OCI-LY3 (cell line): ENCODE measurements at regions not wholly inside any gene's neighbourhood (a gene's known extent, or its start where the extent isn't known, plus 50 kb on each side); places are given as distances from the start of the nearest gene placed in this dataset.

Source experiments
- H2AFZ ChIP-seq: fragments of 200-600, 300-600 bp; shearing (Covaris generic); 2 replicates; pipeline ENCODE4 v1.6.0; 2014; ENCODE audit warnings: antibody characterized with exemption, low read depth, low read length
- H3K27ac ChIP-seq: fragments of 200-600, 300-600 bp; sonication (generic); 2 replicates; pipeline ENCODE4 v1.5.1; 2014; ENCODE audit warnings: mild to moderate bottlenecking, low read length, moderate library complexity, mixed read lengths
- H3K27me3 ChIP-seq: fragments of 200-600, 300-600 bp; sonication (generic); 2 replicates; pipeline ENCODE4 v1.6.1; 2014; ENCODE audit warnings: low read depth, low read length, mixed read lengths
- H3K36me3 ChIP-seq: fragments of 200-600, 300-600 bp; sonication (generic); replicated peaks from 2 replicates; pipeline ENCODE3; 2014; ENCODE audit warnings: low read depth, low read length, mixed read lengths
- H3K4me1 ChIP-seq: fragments of 300-600, 200-600 bp; sonication (generic); 2 replicates; pipeline ENCODE4 v1.6.1; 2014; ENCODE audit warnings: low read length, mixed read lengths
- H3K4me2 ChIP-seq: fragments of 200-600, 300-600 bp; sonication (generic); 2 replicates; pipeline ENCODE4 v1.6.1; 2014; ENCODE audit warnings: low read length, mixed read lengths
- H3K4me3 ChIP-seq: fragments of 300-600, 200-600 bp; sonication (generic); 2 replicates; pipeline ENCODE4 v1.5.1; 2014; ENCODE audit warnings: antibody characterized with exemption, mild to moderate bottlenecking, low read length, moderate library complexity
- H3K79me2 ChIP-seq: fragments of 300-600, 200-600 bp; shearing (Covaris generic); 2 replicates; pipeline ENCODE4 v1.6.1; 2014; ENCODE audit warnings: mild to moderate bottlenecking, low read length, mixed read lengths
- H3K9ac ChIP-seq: fragments of 300-600, 200-600 bp; shearing (Covaris generic); 2 replicates; pipeline ENCODE4 v1.6.0; 2014; ENCODE audit warnings: mild to moderate bottlenecking, low read length, moderate library complexity
- H3K9me3 ChIP-seq: fragments of 200-600, 300-600 bp; shearing (Covaris generic); 2 replicates; pipeline ENCODE4 v1.6.1; 2014; ENCODE audit warnings: low read length, mixed read lengths; ENCODE audit not compliant: insufficient read depth
- H4K20me1 ChIP-seq: fragments of 200-600, 300-600 bp; sonication (generic); 2 replicates; pipeline ENCODE4 v1.6.1; 2016; ENCODE audit warnings: low read length, mixed read lengths; ENCODE audit not compliant: insufficient read depth
- CTCF ChIP-seq: fragments of 200-600, 300-600 bp; sonication (generic); IDR thresholded peaks from 2 replicates; pipeline ENCODE4 v1.5.1; 2014; ENCODE audit warnings: antibody characterized with exemption, low read length, low read depth
- EZH2phosphoT487 ChIP-seq: fragments of 200-600 bp; shearing (Covaris generic); IDR thresholded peaks from 2 replicates; pipeline ENCODE4 v1.6.1; 2018; ENCODE audit warnings: antibody characterized with exemption, mixed run types, low read depth

- Histone ChIP-seq H3K4me3 (no peak overlapping the region), H3K4me2 (no peak overlapping the region), H3K4me1 (no peaks in the 10 kb centered on the region), H3K9ac (no peak overlapping the region), H3K27me3 (peaks cover 21% of the 10 kb centered on the region; the same call in 1 of the 2 replicates), H2AFZ (no peak overlapping the region), H4K20me1 (no peaks in the 10 kb centered on the region), H3K79me2 (no peaks in the 10 kb centered on the region), H3K36me3 (no peaks in the 10 kb centered on the region), H3K27ac (no peak overlapping the region), H3K9me3 (no peaks in the 10 kb centered on the region; the same call in 1 of the 2 replicates)
- TF ChIP-seq EZH2phosphoT487 (no peak), CTCF (no peak)
Observed at GRCh38 chr11:93957397-93957952, 63.7 kb upstream of the HEPHL1 start.

- TF ChIP-seq EZH2phosphoT487 (no peak), CTCF (no peak)
- no peak overlapping the region for H3K27ac ChIP-seq
- H3K9me3 ChIP-seq = no peaks in the 10 kb centered on the region; the same call in 1 of the 2 replicates
- no peaks in the 10 kb centered on the region for H3K79me2 ChIP-seq
- H3K27me3 ChIP-seq = peaks cover 20% of the 10 kb centered on the region; the same call in 1 of the 2 replicates
- H3K4me3 ChIP-seq = no peak overlapping the region
- no peaks in the 10 kb centered on the region for H3K36me3 ChIP-seq
- H4K20me1 ChIP-seq = no peaks in the 10 kb centered on the region
- H3K9ac ChIP-seq = no peak overlapping the region
- no peak overlapping the region for H2AFZ ChIP-seq
- no peaks in the 10 kb centered on the region for H3K4me1 ChIP-seq
- H3K4me2 ChIP-seq = no peak overlapping the region
Observed at GRCh38 chr11:93958991-93959390, 62.2 kb upstream of the HEPHL1 start.

- TF ChIP-seq CTCF = no peak
- TF ChIP-seq EZH2phosphoT487 = no peak
- Histone ChIP-seq H3K79me2 (no peaks in the 10 kb centered on the region), H3K9me3 (no peaks in the 10 kb centered on the region; the same call in 1 of the 2 replicates), H3K27me3 (peaks cover 19% of the 10 kb centered on the region; the same call in 1 of the 2 replicates), H4K20me1 (no peaks in the 10 kb centered on the region), H3K4me3 (no peak overlapping the region), H3K36me3 (no peaks in the 10 kb centered on the region), H3K4me1 (no peaks in the 10 kb centered on the region), H3K4me2 (no peak overlapping the region), H2AFZ (no peak overlapping the region), H3K27ac (no peak overlapping the region), H3K9ac (no peak overlapping the region)
Observed at GRCh38 chr11:93959663-93960062, 61.5 kb upstream of the HEPHL1 start.

GRCh38 chr11:93963072-93963471 lies 58.1 kb upstream of the HEPHL1 start:
- Histone ChIP-seq H3K36me3 (no peaks in the 10 kb centered on the region), H3K4me3 (no peak overlapping the region), H3K27me3 (peaks cover 19% of the 10 kb centered on the region; the same call in 1 of the 2 replicates), H2AFZ (no peak overlapping the region), H4K20me1 (no peaks in the 10 kb centered on the region), H3K9ac (no peak overlapping the region), H3K4me2 (no peak overlapping the region), H3K9me3 (no peaks in the 10 kb centered on the region), H3K27ac (no peak overlapping the region), H3K79me2 (no peaks in the 10 kb centered on the region), H3K4me1 (no peaks in the 10 kb centered on the region)
- no peak for TF ChIP-seq EZH2phosphoT487
- TF ChIP-seq CTCF = no peak
